H1 (cell line): ENCODE measurements at regions not wholly inside any gene's neighbourhood (a gene's known extent, or its start where the extent isn't known, plus 50 kb on each side); places are given as distances from the start of the nearest gene placed in this dataset.

Source experiments
- BRCA1 ChIP-seq: IDR thresholded peaks from 2 replicates; pipeline ENCODE4 v1.6.1; 2012; ENCODE audit warnings: low read depth, low read length, improper control_type of control experiment
- CHD1 ChIP-seq: IDR thresholded peaks from 2 replicates; pipeline ENCODE4 v1.6.1; 2012; ENCODE audit warnings: low read depth, low read length, improper control_type of control experiment
- EZH2 ChIP-seq: fragments of 200-600 bp; sonication (generic); IDR thresholded peaks from 2 replicates; pipeline ENCODE4 v1.7.1; 2012; ENCODE audit warnings: low read depth, mild to moderate bottlenecking, moderate library complexity, low read length, inconsistent platforms; ENCODE audit not compliant: severe bottlenecking
- JUN ChIP-seq: IDR thresholded peaks from 2 replicates; pipeline ENCODE4 v1.6.1; 2011; ENCODE audit warnings: low read depth, mild to moderate bottlenecking, improper control_type of control experiment, low read length
- PHF8 ChIP-seq: fragments of 200-600 bp; sonication (generic); conservative IDR thresholded peaks from 2 replicates; pipeline ENCODE4 v1.7.1; 2012; ENCODE audit warnings: low read depth, mild to moderate bottlenecking, inconsistent platforms, low read length, moderate library complexity
- POLR2A ChIP-seq, 2 experiments: IDR thresholded peaks; 1 replicate in 1 of 2; 2 replicates in 1 of 2; pipeline ENCODE4 v1.6.1; 2011; ENCODE audit warnings: low read depth in 2 of 2, low read length in 2 of 2, mild to moderate bottlenecking in 2 of 2; ENCODE audit errors: control extremely low read depth in 1 of 2
- RAD21 ChIP-seq, 2 experiments: IDR thresholded peaks in 1 of 2; conservative IDR thresholded peaks in 1 of 2; 2 replicates each; pipeline ENCODE4 v1.6.1; 2011; ENCODE audit warnings: low read depth in 2 of 2, low read length in 2 of 2, improper control_type of control experiment in 1 of 2, inconsistent platforms in 1 of 2, mild to moderate bottlenecking in 1 of 2, moderate library complexity in 1 of 2
- RNF2 ChIP-seq: fragments of 200-900, 300-1000 bp; sonication (generic); IDR thresholded peaks from 2 replicates; pipeline ENCODE4 v1.7.1; 2016; ENCODE audit warnings: borderline replicate concordance, low read depth, mild to moderate bottlenecking, antibody characterized with exemption, low read length; ENCODE audit not compliant: poor library complexity, severe bottlenecking; ENCODE audit errors: missing control alignments
- SP1 ChIP-seq: IDR thresholded peaks from 2 replicates; pipeline ENCODE4 v1.6.1; 2011; ENCODE audit warnings: low read depth, low read length
- TBP ChIP-seq: IDR thresholded peaks from 2 replicates; pipeline ENCODE4 v1.6.1; 2011; ENCODE audit warnings: low read depth, low read length, improper control_type of control experiment
- YY1 ChIP-seq: IDR thresholded peaks from 2 replicates; pipeline ENCODE4 v1.6.1; 2011; ENCODE audit warnings: low read depth, mild to moderate bottlenecking, low read length
- TF ChIP-seq, protein P1 (sequence below), 3 experiments: IDR thresholded peaks; 1 replicate in 2 of 3; 2 replicates in 1 of 3; pipeline versions ENCODE4 v1.5.1 to v1.6.1; 2011; ENCODE audit warnings: low read length in 3 of 3, mild to moderate bottlenecking in 3 of 3, inconsistent platforms in 2 of 3, low read depth in 1 of 3, moderate library complexity in 1 of 3; ENCODE audit not compliant: insufficient read depth in 1 of 3; ENCODE audit errors: control extremely low read depth in 1 of 3
- TF ChIP-seq, protein P2 (sequence below): IDR thresholded peaks from 2 replicates; pipeline ENCODE4 v1.6.1; 2012; ENCODE audit warnings: inconsistent platforms

DNA sequence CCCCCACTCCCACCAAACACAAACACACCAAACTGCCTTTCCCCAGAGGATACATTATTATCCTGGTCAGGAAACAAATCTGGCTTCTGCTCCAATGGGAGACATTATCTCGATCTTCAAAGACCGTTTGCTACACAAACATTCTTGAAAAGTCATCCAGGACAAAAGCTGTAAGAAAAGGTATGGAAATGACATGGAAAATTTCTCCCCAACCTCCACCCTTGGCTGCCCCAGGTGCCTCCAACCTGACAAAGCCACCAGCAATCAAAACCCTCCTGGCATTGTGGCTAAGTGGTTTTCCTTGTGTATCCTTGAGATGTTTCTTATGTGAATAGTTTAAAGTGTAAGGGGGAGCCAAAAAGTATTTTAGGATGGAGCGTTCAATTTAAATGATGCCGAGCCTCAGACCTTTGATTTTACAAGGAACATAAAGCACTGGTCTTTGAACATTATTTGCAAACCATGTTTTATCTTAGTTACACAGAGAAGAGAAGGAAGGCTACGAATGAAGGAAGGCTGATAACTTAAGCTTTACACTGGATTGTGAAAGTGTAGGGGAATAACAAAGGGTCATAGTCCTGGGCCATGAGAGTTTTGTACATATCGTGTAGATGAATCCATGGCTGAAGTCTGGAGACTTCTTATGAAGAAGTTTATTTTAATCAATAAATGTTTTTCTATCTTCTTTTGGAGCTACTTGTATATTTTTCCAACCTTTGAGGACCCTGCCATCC is 418.9 kb upstream of the TMTC1 start:
- TF ChIP-seq, protein P1, sequence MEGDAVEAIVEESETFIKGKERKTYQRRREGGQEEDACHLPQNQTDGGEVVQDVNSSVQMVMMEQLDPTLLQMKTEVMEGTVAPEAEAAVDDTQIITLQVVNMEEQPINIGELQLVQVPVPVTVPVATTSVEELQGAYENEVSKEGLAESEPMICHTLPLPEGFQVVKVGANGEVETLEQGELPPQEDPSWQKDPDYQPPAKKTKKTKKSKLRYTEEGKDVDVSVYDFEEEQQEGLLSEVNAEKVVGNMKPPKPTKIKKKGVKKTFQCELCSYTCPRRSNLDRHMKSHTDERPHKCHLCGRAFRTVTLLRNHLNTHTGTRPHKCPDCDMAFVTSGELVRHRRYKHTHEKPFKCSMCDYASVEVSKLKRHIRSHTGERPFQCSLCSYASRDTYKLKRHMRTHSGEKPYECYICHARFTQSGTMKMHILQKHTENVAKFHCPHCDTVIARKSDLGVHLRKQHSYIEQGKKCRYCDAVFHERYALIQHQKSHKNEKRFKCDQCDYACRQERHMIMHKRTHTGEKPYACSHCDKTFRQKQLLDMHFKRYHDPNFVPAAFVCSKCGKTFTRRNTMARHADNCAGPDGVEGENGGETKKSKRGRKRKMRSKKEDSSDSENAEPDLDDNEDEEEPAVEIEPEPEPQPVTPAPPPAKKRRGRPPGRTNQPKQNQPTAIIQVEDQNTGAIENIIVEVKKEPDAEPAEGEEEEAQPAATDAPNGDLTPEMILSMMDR (IDR thresholded peaks at IDR 0.05; ENCODE audit: control extremely low read depth in 1 of 3, insufficient read depth in 1 of 3, low read depth in 1 of 3, low read length in 3 of 3): no peak
- TF ChIP-seq, protein P2, sequence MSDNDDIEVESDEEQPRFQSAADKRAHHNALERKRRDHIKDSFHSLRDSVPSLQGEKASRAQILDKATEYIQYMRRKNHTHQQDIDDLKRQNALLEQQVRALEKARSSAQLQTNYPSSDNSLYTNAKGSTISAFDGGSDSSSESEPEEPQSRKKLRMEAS: no peak
- no peak for TF ChIP-seq EZH2
- no peak for TF ChIP-seq JUN
- no peak for TF ChIP-seq CHD1
- TF ChIP-seq RAD21 (IDR thresholded peaks at IDR 0.05 in 1 of 2, conservative IDR thresholded peaks at IDR 0.05 in 1 of 2; ENCODE audit: low read depth in 2 of 2, low read length in 2 of 2): no peak
- TF ChIP-seq BRCA1: no peak
- TF ChIP-seq PHF8: no peak
- no peak for TF ChIP-seq SP1
- no peak for TF ChIP-seq YY1
- TF ChIP-seq POLR2A (IDR thresholded peaks at IDR 0.05; ENCODE audit: control extremely low read depth in 1 of 2, low read depth in 2 of 2, low read length in 2 of 2): no peak
- no peak for TF ChIP-seq RNF2
- TF ChIP-seq TBP: no peak
